ENCODE measurements at regions not wholly inside any gene's neighbourhood (a gene's known extent, or its start where the extent isn't known, plus 50 kb on each side); places are given as distances from the start of the nearest gene placed in this dataset.

GRCh38 chr3:137820366-137820765 lies 56.3 kb downstream of the SOX14 start:
- Histone ChIP-seq H3K27ac (no peak overlapping the region), H3K27me3 (replicated peaks) (no peaks in the 10 kb centered on the region), H3K36me3 (replicated peaks) (no peaks in the 10 kb centered on the region), H3K4me3 (ENCODE audit: low read depth, low read length) (no peak overlapping the region)
- no peak for DNase-seq
- TF ChIP-seq, protein P1, sequence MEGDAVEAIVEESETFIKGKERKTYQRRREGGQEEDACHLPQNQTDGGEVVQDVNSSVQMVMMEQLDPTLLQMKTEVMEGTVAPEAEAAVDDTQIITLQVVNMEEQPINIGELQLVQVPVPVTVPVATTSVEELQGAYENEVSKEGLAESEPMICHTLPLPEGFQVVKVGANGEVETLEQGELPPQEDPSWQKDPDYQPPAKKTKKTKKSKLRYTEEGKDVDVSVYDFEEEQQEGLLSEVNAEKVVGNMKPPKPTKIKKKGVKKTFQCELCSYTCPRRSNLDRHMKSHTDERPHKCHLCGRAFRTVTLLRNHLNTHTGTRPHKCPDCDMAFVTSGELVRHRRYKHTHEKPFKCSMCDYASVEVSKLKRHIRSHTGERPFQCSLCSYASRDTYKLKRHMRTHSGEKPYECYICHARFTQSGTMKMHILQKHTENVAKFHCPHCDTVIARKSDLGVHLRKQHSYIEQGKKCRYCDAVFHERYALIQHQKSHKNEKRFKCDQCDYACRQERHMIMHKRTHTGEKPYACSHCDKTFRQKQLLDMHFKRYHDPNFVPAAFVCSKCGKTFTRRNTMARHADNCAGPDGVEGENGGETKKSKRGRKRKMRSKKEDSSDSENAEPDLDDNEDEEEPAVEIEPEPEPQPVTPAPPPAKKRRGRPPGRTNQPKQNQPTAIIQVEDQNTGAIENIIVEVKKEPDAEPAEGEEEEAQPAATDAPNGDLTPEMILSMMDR (IDR thresholded peaks at IDR 0.05; ENCODE audit: low read depth, low read length, missing control alignments) = no peak
- in situ Hi-C loops (cut with HindIII; ENCODE audit: low pct_ligation_motif_present, low sequenced_read_pairs) = no loop called here

- no peaks in the 10 kb centered on the region for H3K27me3 ChIP-seq (replicated peaks)
- no peaks in the 10 kb centered on the region for H3K36me3 ChIP-seq (replicated peaks)
- TF ChIP-seq, protein P1 (IDR thresholded peaks at IDR 0.05; ENCODE audit: low read depth, low read length, missing control alignments) = no peak
- in situ Hi-C loops (cut with HindIII; ENCODE audit: low pct_ligation_motif_present, low sequenced_read_pairs) = no loop called here
- H3K27ac ChIP-seq = no peak overlapping the region
- DNase-seq = no peak
- H3K4me3 ChIP-seq (ENCODE audit: low read depth, low read length) = no peak overlapping the region
Measured at GRCh38 chr3:137835096-137835495, 71.0 kb downstream of the SOX14 start.

- TF ChIP-seq, protein P1 (IDR thresholded peaks at IDR 0.05; ENCODE audit: low read depth, low read length, missing control alignments) = no peak
- in situ Hi-C loops (cut with HindIII; ENCODE audit: low pct_ligation_motif_present, low sequenced_read_pairs) = no loop called here
- Histone ChIP-seq H3K27ac (no peak overlapping the region), H3K27me3 (replicated peaks) (no peaks in the 10 kb centered on the region), H3K36me3 (replicated peaks) (no peaks in the 10 kb centered on the region), H3K4me3 (ENCODE audit: low read depth, low read length) (no peak overlapping the region)
- DNase-seq = no peak
Measured at GRCh38 chr3:137845194-137845593, 81.1 kb downstream of the SOX14 start.

DNA sequence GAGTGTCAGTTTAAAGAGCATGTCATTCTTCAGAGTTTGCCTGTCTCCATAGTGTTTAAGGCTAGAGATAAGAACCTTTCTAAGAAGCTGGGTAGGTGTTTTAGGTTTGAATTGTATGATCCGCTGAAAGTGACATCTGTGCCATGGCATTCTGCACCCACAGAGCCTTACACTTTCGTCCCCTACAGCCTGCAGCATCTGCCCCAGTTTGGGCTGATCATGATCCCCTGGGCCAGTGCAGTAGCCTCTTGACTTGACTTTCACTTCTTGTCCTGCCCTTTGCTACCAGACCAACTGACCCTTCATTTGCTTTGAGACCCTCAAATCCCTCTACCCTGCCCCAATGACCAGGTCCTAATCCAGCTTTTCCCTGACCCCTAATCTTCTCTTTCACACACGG lies 81.6 kb downstream of the SOX14 start:
- Histone ChIP-seq H3K36me3 (replicated peaks) (no peaks in the 10 kb centered on the region), H3K4me3 (ENCODE audit: low read depth, low read length) (no peak overlapping the region), H3K27ac (no peak overlapping the region), H3K27me3 (replicated peaks) (no peaks in the 10 kb centered on the region)
- in situ Hi-C loops (cut with HindIII; ENCODE audit: low pct_ligation_motif_present, low sequenced_read_pairs) = no loop called here
- no peak for DNase-seq
- TF ChIP-seq, protein P1 (IDR thresholded peaks at IDR 0.05; ENCODE audit: low read depth, low read length, missing control alignments) = no peak

- in situ Hi-C loops (cut with HindIII; ENCODE audit: low pct_ligation_motif_present, low sequenced_read_pairs) = no loop called here
- Histone ChIP-seq H3K27me3 (replicated peaks) (no peaks in the 10 kb centered on the region), H3K27ac (no peak overlapping the region), H3K4me3 (ENCODE audit: low read depth, low read length) (no peak overlapping the region), H3K36me3 (replicated peaks) (no peaks in the 10 kb centered on the region)
- TF ChIP-seq, protein P1 (IDR thresholded peaks at IDR 0.05; ENCODE audit: low read depth, low read length, missing control alignments) = no peak
- DNase-seq = no peak
Measured at GRCh38 chr3:137852391-137852830, 88.3 kb downstream of the SOX14 start.

- TF ChIP-seq, protein P1 (IDR thresholded peaks at IDR 0.05; ENCODE audit: low read depth, low read length, missing control alignments) = no peak
- no peak for DNase-seq
- in situ Hi-C loops (cut with HindIII; ENCODE audit: low pct_ligation_motif_present, low sequenced_read_pairs) = no loop called here
- Histone ChIP-seq H3K36me3 (replicated peaks) (no peaks in the 10 kb centered on the region), H3K27ac (no peak overlapping the region), H3K27me3 (replicated peaks) (no peaks in the 10 kb centered on the region), H3K4me3 (ENCODE audit: low read depth, low read length) (no peak overlapping the region)
Measured at GRCh38 chr3:137854533-137855261, 90.6 kb downstream of the SOX14 start.

Measured in brain microvascular endothelial cell (primary cell).